GDM1 (cell line): ENCODE measurements at regions not wholly inside any gene's neighbourhood (a gene's known extent, or its start where the extent isn't known, plus 50 kb on each side); places are given as distances from the start of the nearest gene placed in this dataset.

Experiments used
- DNase-seq: peaks from one replicate; lab custom pipeline; 2025; lab: John Stamatoyannopoulos, UW

DNA sequence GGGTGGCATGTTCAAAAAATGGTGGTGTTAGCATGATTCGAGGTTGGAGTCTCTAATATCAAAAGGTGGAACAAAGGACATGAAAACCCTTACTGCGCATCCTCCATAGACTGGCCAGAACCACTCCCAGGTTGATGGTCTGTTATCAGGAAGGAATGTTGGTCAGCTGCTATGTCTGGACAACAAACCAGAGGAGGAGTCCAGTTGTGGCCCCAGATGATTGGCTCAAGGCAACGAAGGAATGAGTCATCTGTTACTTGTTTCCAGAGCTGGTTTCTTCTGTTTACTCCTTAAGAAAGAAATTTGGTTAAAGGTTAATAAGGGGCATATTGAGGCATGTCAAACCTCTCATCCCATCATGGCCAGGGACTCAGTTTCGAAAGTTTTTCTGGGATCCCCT is 56.8 kb upstream of the GRIA4 start:
- DNase-seq, result no peak

DNA sequence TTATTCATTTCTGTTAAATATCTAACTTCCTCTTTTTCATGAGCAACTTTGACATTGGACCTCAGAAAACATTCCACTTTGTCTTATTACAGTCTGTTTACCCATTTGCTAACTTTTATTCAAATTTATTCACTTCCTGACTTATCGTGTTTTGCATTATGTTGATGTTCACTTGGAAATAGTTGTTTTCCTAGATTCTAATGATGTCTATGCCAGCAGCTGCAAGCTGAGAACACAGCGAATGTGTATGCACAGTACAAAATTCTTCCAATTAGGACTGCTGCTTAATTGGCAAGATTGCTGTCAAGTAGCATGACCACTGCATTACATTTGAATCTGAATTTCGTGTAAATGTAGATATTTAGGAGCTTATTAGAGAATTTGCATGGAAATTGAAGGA is 61.5 kb upstream of the GRIA4 start:
- no peak for DNase-seq

DNA sequence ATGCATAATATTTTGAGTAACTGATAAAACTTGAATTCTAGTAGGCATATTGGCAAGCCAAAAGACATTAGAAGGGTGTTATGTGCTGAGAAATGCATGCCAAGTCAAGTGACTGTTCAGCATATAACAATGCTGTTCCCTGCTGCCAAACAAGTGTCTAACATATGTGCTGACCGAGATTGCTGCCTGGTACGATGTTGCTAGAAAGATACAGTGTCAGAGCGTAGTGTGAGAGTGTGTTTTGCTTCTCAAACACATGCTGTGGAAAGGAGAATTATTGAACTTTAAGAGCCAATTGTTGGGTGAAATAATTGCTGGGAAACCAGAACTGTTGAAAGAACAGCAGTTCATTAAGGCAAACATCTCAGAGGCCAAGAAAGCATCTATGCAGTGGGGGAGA is 71.3 kb upstream of the GRIA4 start:
- no peak for DNase-seq

DNA sequence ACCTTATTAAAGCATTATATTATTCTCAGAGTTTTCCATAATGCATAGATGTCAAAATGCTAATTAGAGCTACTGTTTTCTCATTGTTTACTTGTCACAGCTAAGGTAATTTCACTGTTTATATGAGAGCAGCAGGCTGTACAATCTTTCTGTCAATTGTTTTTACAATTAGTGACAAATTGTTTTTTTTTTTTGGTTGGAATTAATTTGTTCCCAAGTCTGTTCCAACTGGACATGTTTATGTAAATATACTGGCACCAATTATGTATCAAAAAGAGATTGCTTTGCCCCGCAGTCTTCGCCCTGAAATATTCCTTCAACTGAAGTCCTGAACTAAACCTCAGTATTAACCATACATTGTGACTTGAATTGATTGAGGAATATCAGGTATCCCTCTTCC is 72.3 kb upstream of the GRIA4 start:
- no peak for DNase-seq

DNA sequence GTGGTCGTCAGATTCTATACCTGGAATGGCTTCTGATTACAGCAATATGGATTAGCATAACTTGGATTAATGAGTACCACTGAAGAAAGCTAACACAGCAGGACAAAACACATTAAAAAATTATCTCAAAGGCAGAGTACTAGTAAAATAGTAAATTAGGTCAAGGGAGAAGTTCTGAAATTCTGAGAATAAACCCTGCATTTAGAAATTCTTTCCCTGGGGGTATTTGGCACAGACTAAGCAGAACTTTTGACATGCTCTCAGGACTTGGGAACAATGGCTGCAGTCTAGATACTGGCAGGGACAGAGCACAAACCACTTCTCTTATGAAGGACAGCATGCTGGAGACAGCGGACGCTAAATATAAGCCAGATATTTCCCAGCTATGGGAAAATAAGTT is 85.6 kb upstream of the GRIA4 start:
- no peak for DNase-seq

DNA sequence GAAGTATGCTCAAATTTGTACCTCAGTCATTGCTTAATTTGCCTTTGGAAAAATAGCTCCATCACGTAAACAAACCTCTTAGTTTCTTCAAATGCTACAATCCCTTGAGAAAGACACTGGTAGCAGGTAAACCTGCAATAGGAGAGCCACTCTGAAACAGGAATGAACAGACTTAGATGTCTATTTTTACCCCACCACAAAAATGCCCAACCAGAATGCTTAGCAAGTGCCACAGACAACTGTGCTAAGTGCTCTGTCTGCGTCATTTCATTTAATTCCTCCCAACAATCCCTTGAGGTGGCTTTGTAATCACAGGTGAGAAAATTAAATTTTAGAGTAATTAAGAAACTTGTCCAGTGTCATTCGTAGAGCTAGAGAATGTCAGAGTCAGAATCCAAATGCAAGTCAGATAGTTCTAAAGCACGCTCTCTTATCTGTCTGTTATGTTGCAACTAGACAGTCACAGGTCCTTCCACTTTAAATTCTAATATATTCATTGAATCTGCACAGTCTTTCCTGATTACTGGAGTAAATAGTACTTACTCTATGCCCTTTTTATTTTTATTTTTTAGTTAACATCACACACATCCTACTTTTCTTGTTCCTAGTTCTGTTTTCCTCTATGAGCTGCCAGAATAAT is 89.0 kb upstream of the GRIA4 start:
- no peak for DNase-seq

DNA sequence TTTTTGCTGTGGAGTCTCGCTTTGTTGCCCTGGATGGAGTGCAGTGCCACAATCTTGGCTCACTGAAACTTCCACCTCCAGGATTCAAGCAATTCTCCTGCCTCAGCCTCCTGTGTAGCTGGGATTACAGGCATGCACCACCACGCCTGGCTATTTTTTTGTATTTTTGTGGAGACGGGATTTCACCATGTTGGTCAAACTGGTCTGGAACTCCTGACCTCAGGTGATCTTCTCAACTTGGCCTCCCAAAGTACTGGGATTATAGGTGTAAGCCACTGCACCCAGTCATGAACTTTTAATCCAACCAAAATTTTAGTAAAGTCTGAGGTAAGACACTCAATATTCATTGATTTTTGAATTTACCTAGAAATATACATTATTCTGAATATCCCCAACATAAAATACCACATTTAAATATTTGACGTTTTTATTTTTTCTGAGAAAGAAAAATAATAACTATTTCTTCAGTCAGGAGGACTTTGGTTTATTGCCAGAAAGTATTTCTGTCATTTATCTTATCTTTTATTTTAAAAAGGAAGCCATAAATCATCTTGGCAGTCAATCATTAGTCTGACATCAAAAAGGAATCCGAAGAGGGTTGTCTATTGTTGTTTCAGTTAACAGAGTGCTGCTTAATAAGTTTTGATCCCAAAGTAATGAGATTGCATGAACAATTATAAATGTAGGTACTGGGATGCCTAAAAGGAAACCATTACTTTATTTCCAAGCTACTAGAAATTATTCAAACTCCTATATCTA is 102.2 kb upstream of the GRIA4 start:
- no peak for DNase-seq

DNA sequence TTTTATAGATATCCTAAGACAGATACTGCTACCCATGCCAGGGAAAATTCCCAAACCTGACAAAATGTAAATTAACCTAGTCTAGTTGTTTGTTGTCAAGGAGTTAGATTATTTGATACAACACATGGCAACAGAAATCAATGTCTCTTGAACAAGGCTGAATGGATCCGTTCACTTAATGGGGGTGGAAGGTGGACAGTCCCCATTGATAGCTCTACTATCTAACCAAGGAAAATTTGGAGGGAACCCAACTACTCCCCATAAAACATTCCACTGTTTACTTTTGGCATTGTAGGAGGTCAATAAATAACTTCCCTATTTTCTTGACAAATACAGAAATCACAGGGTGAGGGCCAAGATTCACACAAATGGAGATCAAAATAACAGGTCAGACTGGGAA is 117.9 kb upstream of the GRIA4 start:
- no peak for DNase-seq

DNA sequence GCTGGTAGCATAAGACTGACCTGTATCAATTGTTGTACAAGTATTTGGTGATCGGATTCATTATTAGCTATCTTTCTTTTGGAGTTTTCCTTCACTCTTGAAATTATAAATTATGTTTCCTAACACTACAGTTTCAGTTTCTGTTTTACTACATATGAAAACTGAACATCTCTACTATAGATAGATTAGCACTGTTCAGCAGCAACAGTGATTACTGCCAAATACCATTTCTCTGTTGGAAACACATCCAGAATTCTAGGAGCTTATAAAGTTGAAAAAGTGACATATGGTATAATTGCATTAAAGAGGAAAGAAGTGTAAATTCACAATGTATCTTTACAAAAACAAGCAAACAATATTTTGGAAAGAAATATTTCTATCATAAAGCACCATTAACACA is 118.5 kb upstream of the GRIA4 start:
- no peak for DNase-seq

DNA sequence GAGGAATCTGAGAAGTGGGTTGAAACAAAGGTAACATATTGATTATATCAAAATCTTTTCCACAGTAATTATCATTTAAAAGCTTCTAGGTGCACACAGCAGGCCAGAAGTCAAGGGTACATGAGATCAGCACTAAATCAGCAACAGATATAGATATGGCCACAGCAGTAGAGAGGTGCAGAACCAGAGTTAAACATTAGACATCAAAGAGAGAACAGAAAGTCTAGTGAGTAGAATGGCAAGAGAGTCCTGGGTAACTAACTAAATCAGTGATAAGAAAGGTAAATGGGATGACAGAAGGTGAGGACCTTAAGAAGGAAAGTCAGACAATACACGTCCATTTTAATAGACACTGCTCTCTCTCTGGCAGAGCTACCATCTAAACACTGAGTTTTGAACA is 119.5 kb upstream of the GRIA4 start:
- no peak for DNase-seq

DNA sequence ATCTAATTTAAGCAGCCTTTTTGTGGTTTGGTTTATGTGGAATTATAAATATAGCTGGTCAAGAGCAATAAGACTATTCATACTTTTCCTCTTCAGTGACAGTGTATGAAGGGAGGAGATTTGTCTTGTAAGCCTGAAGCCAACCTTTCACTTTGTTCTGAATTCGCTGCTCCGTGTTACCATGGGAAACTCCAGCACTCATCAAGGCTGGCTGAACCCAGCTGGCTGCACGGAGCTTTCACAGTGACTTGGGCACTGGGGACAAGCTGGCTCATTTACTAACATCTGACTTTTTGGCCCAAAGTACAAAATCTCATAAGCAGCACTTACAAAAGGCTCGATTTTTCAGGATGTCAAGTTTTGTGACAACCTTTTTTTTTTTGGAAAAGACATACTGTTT is 120.4 kb upstream of the GRIA4 start:
- DNase-seq, result no peak

DNA sequence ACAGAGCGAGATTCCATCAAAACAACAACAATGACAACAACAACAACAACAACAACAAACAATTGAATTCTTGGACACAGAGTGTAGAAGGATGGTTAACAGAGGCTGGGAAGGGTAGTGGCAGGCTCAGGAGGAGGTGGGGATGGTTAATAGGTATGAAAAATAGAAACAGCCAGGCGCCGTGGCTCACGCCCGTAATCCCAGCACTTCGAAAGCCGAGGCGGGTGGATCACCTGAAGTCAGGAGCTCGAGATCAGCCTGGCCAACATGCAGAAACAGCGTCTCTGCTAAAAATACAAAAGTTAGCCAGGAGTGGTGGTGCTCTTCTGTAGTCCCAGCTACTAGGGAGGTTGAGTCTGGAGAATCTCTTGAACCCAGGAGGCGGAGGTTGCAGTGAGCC is 122.9 kb upstream of the GRIA4 start:
- DNase-seq, result no peak

DNA sequence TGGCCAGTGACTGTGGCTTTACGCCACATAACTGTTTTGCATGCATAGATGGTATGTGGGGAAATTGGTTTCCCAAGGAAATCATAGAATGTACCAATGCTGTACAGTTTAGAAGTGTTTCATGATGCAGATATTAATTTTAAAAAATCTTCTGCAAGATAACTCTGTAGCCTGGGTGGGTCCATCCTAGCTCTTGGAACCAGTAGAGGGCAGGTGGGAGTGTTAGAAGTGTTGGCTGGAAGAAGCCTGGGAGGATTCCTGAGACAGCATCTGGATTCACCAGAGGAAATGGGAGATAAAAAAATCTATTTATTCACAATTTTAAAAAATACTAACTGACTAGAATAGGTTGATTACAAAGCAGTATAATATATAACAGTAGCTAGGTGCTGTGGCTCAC is 139.9 kb upstream of the GRIA4 start:
- DNase-seq, result no peak

DNA sequence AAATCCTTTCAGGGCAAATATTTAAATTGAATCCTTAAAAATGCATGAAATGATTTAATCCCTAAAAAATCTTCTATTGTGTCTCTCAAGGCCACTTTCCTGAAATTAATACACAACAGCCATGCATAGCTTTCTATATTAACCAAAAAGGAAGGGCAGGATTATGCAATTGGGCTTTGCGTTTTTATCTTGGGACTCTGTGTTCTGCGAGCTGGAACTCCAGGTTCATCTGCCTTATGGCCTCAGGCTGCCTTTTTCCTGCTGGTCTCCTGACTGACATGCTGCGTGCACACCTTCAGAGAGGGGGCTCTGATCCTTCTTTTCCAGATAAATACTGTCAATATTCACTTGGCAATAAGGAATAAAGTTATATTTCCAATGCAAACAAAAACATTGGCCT is 141.7 kb upstream of the GRIA4 start:
- DNase-seq, result no peak

DNA sequence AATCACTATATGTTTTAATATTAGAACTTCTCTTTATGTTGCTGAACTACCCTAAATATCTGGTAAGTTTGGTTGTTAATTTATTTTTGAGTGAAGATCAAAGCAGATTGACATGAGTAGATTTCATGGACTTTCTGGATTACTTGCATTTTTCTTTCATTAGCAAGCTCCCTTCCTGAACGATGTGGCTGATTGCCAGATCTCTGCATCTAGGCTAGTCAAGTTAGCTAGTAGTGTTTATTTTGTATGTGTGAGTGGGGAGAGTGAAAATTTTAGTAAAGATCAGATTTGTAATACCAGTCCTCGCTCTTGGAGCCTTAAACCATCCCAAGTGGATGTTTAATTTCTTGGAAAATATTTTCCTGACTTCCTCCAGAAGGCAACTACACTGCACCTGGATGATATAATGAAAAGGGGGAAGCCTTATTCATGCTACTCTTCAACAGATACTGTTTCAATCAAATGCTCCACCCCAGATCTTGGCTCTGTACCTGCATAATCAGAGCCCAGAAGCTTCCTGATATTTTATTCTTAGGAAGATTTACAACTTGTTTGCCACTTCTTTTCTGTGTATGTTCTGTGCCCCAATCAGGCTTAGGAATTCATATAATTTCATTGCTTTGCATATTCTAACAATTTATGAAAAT is 143.2 kb upstream of the GRIA4 start:
- DNase-seq, result no peak

DNA sequence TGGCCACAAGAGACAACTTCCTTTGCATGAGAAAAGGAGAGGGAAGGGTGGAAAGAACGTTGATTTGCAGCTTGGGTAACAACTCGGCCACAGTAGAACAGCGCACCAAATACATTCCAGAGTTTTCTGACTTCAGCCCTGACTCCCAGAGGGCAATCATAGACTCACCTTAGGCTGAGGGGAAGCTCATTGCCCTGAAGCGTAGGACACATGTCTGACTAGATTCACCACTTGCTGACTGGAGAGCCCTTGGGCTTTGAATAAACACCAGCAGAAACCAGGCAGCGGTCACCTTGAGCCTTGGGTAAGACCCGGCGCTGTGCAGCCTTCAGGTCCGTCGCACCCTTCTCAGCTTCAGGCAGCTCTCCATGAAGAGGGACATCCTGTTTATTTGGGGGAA is 151.8 kb upstream of the GRIA4 start:
- no peak for DNase-seq

DNA sequence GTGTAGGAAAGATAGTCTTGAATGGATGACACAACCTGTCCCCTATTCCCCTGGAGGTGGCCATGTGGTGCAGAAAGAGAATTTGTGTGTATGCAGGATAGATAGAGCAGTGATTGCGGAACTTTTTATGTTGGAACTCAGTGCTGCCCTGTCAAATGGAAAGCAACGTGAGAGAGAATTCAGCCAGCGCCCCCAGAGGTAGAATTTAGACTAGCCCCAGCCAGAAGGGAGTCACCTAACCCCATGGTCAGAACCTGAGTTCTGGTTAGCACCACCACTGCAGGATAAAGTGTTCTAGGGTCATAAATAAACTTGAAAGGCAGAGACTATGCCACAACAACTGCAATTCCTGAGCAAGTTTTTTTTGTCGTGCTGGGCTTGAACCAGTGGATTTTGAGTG is 152.9 kb upstream of the GRIA4 start:
- no peak for DNase-seq

DNA sequence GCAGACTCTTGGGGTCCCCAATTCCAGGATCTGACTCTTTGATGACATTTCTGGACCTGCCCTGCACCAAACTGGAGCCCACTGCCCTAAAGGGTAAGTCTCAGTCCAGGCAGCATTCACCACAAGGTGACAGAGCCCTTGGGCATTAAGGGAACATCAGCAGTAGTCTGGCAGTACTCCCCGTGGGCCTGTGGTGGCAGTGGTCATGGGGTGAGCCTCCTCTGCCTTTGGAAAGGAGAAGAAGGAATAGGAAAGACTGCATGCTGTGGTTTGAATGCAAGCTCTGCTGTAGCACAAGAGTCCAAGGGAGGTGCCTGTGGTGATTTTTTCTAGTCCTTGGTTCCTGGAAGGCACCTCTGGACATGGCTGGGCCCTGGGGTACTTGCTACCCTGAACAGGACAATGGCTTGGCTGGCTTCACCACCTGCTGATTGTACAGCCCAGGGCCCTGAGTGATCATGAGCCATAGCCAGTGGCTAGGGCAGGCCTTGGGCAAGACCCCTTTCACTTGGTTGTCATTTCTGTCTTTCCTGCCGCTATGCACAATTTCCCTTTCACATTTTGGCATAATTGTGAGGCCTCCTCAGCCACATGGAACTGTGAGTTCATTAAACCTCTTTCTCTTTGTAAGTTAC is 160.7 kb upstream of the GRIA4 start:
- DNase-seq, result no peak

DNA sequence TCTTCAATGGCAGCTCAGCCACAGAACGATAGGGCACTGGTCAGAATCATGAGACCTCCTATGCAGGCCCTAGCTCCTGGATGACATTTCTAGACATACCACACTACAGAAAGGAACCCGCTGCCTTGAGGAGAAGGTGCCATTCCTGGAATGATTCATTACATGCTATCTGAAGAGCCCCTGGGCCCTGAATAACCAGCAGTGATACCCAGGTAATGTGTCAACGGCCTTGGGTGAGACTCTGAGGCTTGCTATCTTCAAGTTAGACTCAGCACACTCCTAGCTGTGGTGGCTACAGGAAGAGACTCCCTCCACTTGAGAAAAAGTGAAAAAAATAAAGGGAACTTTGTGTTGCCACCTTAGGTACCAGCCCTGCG is 161.2 kb upstream of the GRIA4 start:
- DNase-seq, result no peak

DNA sequence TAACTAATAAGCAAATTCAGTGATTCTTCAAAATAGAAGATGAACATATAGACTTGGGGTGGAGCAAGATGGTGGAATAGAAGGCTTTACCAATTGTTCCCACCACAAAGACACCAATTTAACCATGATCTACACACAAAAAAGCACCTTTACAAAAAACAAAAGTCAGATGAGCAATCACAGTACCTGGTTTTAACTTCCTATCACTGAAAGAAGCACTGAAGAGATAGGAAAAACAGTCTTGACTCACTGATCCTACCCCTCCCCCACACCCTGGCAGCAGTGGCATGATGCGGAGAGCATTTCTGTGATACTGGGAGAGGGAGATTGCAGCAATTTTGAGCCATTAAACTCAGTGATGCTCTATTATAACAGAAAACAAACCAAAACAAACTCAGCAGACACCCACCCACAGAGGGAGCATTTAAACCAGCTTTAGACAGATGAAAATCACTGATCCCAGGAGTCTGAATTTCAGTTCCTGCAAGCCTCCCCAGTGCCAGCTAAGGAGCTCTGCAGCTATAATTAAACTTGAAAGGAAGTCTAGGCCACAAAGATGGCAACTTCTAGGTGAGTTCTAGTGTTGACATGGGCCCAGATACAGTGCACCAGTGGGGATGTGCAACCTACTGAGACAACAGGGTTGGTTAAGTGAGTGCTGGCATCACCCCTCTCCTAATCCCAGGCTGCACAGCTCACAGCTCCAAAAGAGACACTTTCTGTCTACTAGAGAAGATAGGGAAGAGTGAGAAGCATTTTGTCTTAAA is 161.8 kb upstream of the GRIA4 start:
- DNase-seq, result no peak

DNA sequence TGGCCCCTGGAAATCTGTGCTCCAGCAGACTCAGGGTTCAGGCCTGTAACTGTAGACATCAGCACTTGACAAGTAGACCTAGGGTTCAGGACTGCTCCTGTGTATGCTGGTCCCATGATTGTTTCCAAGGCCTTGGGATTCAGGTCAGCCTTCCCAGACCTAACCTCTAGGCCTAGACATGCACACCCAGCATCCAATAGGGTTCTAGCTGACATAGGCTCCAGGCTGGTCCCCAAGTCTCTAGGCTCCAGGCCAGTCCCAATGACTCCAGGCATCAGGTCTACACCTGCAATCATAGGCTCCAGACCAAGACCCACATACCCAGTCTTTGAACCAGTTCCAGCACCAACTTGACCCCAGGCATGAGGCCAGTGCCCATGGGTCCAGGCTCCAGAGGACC is 166.2 kb upstream of the GRIA4 start:
- no peak for DNase-seq

DNA sequence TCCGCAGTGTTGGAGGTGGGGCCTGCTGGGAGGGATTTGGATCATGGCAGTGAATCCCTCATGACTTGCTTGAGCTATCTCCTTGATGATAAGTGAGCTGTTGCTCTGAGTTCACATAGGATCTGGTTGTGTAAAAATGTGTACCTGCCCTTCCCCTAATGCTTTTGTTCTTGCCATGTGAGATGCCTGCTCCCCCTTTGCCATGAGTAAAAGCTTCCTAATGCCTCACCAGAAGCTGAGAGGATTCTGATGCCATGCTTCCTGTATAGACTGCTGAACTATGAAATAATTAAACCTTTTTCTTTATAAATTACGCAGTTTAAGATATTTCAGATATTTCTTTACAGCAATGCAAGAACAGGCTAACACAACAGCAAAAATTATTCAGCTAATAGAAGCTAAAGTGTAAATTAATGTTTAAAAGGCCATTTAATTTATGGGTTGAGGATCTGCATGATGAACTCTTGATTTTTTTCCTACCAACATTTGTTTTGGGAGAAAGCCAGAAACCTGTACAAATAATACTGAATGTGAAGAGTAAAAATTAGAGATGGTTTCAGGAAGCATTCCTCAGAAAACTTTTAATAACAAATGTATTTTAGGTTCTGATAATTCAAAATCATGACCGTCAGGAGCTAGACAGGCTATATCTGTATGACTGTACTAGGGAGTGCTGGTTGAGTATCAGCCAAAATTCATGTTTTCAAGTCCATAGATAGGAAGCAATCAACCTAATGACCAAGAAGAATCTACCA is 177.5 kb upstream of the GRIA4 start:
- no peak for DNase-seq
